H9 (cell line): ENCODE measurements at regions not wholly inside any gene's neighbourhood (a gene's known extent, or its start where the extent isn't known, plus 50 kb on each side); places are given as distances from the start of the nearest gene placed in this dataset.

Experiments used
- DNase-seq: peaks from one replicate; pipeline ENCODE4 v3.0.0-alpha.2; 2017
- H2AFZ ChIP-seq: one replicate; pipeline ENCODE4 v1.6.1; 2013; ENCODE audit warnings: mild to moderate bottlenecking, low read length, control low read depth, moderate library complexity
- H2AK5ac ChIP-seq: 2 replicates; pipeline ENCODE4 v1.6.1; 2013; ENCODE audit warnings: low read length, control low read depth, mixed read lengths; ENCODE audit not compliant: insufficient read length
- H2BK120ac ChIP-seq: one replicate; pipeline ENCODE4 v1.6.1; 2013; ENCODE audit warnings: low read depth, mild to moderate bottlenecking, low read length, control low read depth, inconsistent platforms; ENCODE audit not compliant: poor library complexity, severe bottlenecking
- H2BK12ac ChIP-seq: 2 replicates; pipeline ENCODE4 v1.6.1; 2013; ENCODE audit warnings: low read length, control low read depth, mixed read lengths, low read depth; ENCODE audit not compliant: insufficient read length
- H2BK15ac ChIP-seq: 2 replicates; pipeline ENCODE4 v1.6.1; 2013; ENCODE audit warnings: low read depth, low read length, control low read depth
- H2BK20ac ChIP-seq: one replicate; pipeline ENCODE4 v1.6.1; 2013; ENCODE audit warnings: low read depth, mild to moderate bottlenecking, low read length, control low read depth, inconsistent platforms; ENCODE audit not compliant: poor library complexity, severe bottlenecking
- H2BK5ac ChIP-seq: 2 replicates; pipeline ENCODE4 v1.6.1; 2013; ENCODE audit warnings: low read length, control low read depth, mixed read lengths; ENCODE audit not compliant: insufficient read length
- H3K14ac ChIP-seq: 2 replicates; pipeline ENCODE4 v1.6.1; 2013; ENCODE audit warnings: low read length, control low read depth; ENCODE audit not compliant: insufficient read depth
- H3K18ac ChIP-seq: 2 replicates; pipeline ENCODE4 v1.6.1; 2013; ENCODE audit warnings: low read depth, mild to moderate bottlenecking, mixed read lengths, low read length, control low read depth; ENCODE audit not compliant: insufficient read length
- H3K23ac ChIP-seq: 2 replicates; pipeline ENCODE4 v1.6.1; 2013; ENCODE audit warnings: low read length, control low read depth, mixed read lengths, low read depth; ENCODE audit not compliant: insufficient read length
- H3K23me2 ChIP-seq: 2 replicates; pipeline ENCODE4 v1.6.1; 2013; ENCODE audit warnings: low read depth, mild to moderate bottlenecking, mixed read lengths, low read length, control low read depth; ENCODE audit not compliant: insufficient read length, poor library complexity, severe bottlenecking
- H3K27ac ChIP-seq: 2 replicates; pipeline ENCODE4 v1.5.1; 2013; ENCODE audit warnings: low read length, control low read depth, mixed read lengths, low read depth; ENCODE audit not compliant: insufficient read length
- H3K27me3 ChIP-seq: 2 replicates; pipeline ENCODE4 v1.6.1; 2013; ENCODE audit warnings: low read length, control low read depth, inconsistent platforms; ENCODE audit not compliant: insufficient read depth
- H3K4ac ChIP-seq: 2 replicates; pipeline ENCODE4 v1.6.1; 2013; ENCODE audit warnings: low read depth, mild to moderate bottlenecking, control low read depth, inconsistent platforms, low read length, moderate library complexity
- H3K4me1 ChIP-seq: 2 replicates; pipeline ENCODE4 v1.6.1; 2013; ENCODE audit warnings: low read length, control low read depth, inconsistent platforms; ENCODE audit not compliant: insufficient read depth
- H3K4me2 ChIP-seq: 2 replicates; pipeline ENCODE4 v1.6.1; 2013; ENCODE audit warnings: low read length, control low read depth, mixed read lengths; ENCODE audit not compliant: insufficient read length, insufficient read depth
- H3K56ac ChIP-seq: 2 replicates; pipeline ENCODE4 v1.6.1; 2013; ENCODE audit warnings: low read depth, mild to moderate bottlenecking, mixed read lengths, low read length, control low read depth; ENCODE audit not compliant: insufficient read length
- H3K79me1 ChIP-seq: 2 replicates; pipeline ENCODE4 v1.6.1; 2013; ENCODE audit warnings: low read depth, mild to moderate bottlenecking, moderate library complexity, low read length, control low read depth, inconsistent platforms; ENCODE audit not compliant: insufficient read depth, poor library complexity, severe bottlenecking
- H3K79me2 ChIP-seq: 2 replicates; pipeline ENCODE4 v1.6.1; 2013; ENCODE audit warnings: low read length, control low read depth, inconsistent platforms; ENCODE audit not compliant: insufficient read depth
- H3K9ac ChIP-seq: 2 replicates; pipeline ENCODE4 v1.6.1; 2013; ENCODE audit warnings: low read length, control low read depth, mixed read lengths; ENCODE audit not compliant: insufficient read length; ENCODE audit errors: extremely low read depth
- H3K9me3 ChIP-seq: one replicate; pipeline ENCODE4 v1.6.1; 2013; ENCODE audit warnings: low read depth, low read length, inconsistent platforms; ENCODE audit not compliant: control insufficient read depth
- H3T11ph ChIP-seq: one replicate; pipeline ENCODE4 v1.6.1; 2013; ENCODE audit warnings: mild to moderate bottlenecking, low read length, control low read depth, inconsistent platforms
- H4K20me1 ChIP-seq: one replicate; pipeline ENCODE4 v1.6.1; 2013; ENCODE audit not compliant: control insufficient read depth, insufficient read length, insufficient read depth
- H4K5ac ChIP-seq: 2 replicates; pipeline ENCODE4 v1.6.1; 2013; ENCODE audit warnings: low read depth, mild to moderate bottlenecking, mixed read lengths, low read length, control low read depth; ENCODE audit not compliant: insufficient read length
- H4K8ac ChIP-seq: replicated peaks from 2 replicates; pipeline ENCODE4 v1.6.1; 2013; ENCODE audit warnings: low read length, control low read depth, mixed read lengths, low read depth; ENCODE audit not compliant: insufficient read length
- H4K91ac ChIP-seq: 2 replicates; pipeline ENCODE4 v1.6.1; 2013; ENCODE audit warnings: low read depth, mild to moderate bottlenecking, moderate library complexity, mixed read lengths, low read length, control low read depth; ENCODE audit not compliant: insufficient read length
- H3K27ac Mint-ChIP-seq, 3 experiments: 2 replicates in 2 of 3; 3 replicates in 1 of 3; pipeline ENCODE4 v1.8.0; 2020 to 2021; ENCODE audit warnings: mixed read lengths in 3 of 3, mild to moderate bottlenecking in 1 of 3, moderate library complexity in 1 of 3
- H3K27me3 Mint-ChIP-seq: 2 replicates; pipeline ENCODE4 v1.8.0; 2021; ENCODE audit warnings: low read depth, mild to moderate bottlenecking, moderate library complexity, mixed read lengths
- H3K36me3 Mint-ChIP-seq, 3 experiments: 2 replicates in 2 of 3; 3 replicates in 1 of 3; pipeline ENCODE4 v1.8.0; 2020 to 2021; ENCODE audit warnings: low read depth in 3 of 3, mixed read lengths in 3 of 3; ENCODE audit not compliant: insufficient read depth in 1 of 3
- H3K4me1 Mint-ChIP-seq, 2 experiments: 2 replicates each; pipeline ENCODE4 v1.8.0; 2020; ENCODE audit warnings: mixed read lengths in 2 of 2
- H3K4me3 Mint-ChIP-seq, 2 experiments: 2 replicates in 1 of 2; 3 replicates in 1 of 2; pipeline ENCODE4 v1.8.0; 2020 to 2021; ENCODE audit warnings: mild to moderate bottlenecking in 2 of 2, mixed read lengths in 2 of 2, moderate library complexity in 1 of 2
- H3K9me3 Mint-ChIP-seq, 2 experiments: 2 replicates in 1 of 2; 3 replicates in 1 of 2; pipeline ENCODE4 v1.8.0; 2020; ENCODE audit warnings: mild to moderate bottlenecking in 2 of 2, mixed read lengths in 2 of 2, moderate library complexity in 1 of 2
- WGBS: extraction: QIAGEN DNeasy Blood & Tissue Kit; methylation state at CpG from one replicate; pipeline ENCODE4 v1.1.7; 2013; ENCODE audit warnings: missing lambda C conversion rate, low lambda C conversion rate, mixed read lengths; ENCODE audit not compliant: insufficient read length; ENCODE audit errors: extremely low coverage; 5-methylcytosine and 5-hydroxymethylcytosine counted together
- TF ChIP-seq, protein P1 (sequence below): fragments of 200-600 bp; sonication (generic); conservative IDR thresholded peaks from 3 replicates; pipeline ENCODE4 v1.8.0; 2021; ENCODE audit warnings: antibody characterized with exemption, mild to moderate bottlenecking

DNA sequence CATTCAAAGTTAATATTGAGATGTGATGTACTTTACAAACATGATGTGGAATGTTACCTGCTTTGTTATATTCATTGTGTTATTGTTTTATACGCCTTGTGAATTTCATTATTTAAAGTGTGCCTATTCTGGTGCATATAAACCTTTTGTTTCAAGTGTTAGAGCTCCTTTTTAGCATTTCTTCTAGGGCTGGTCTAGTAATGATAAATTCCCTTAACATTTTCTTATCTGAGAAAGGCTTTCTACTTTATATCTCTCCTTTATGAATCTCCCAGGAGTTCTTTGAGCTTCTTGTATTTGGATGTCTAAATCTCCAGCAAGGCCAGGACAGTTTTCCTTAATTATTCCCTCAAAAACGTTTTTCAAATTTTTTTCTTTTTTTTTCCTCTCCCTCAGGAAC is 1005.6 kb downstream of the IGSF11 start:
- Histone ChIP-seq H3K56ac (no peak overlapping the region), H4K20me1 (no peaks in the 10 kb centered on the region), H3K79me1 (no peaks in the 10 kb centered on the region), H3K23me2 (no peaks in the 10 kb centered on the region), H3K18ac (no peak overlapping the region), H3K4me2 (no peak overlapping the region), H4K8ac (no peak overlapping the region), H2AFZ (no peak overlapping the region), H3K9me3 (no peaks in the 10 kb centered on the region), H3K79me2 (no peaks in the 10 kb centered on the region), H2AK5ac (no peak overlapping the region), H3K23ac (no peak overlapping the region), H3K4ac (no peak overlapping the region), H2BK5ac (no peak overlapping the region), H4K91ac (no peak overlapping the region), H2BK15ac (no peak overlapping the region), H3K27ac (no peak overlapping the region), H2BK20ac (no peak overlapping the region), H2BK120ac (no peak overlapping the region), H3K14ac (no peak overlapping the region), H4K5ac (no peak overlapping the region), H3K4me1 (no peaks in the 10 kb centered on the region), H3K9ac (no peak overlapping the region), H2BK12ac (no peak overlapping the region), H3K27me3 (no peaks in the 10 kb centered on the region), H3T11ph (no peak overlapping the region)
- no peak for DNase-seq
- no peaks in the 10 kb centered on the region for H3K27me3 Mint-ChIP-seq
- no peaks in the 10 kb centered on the region for H3K4me1 Mint-ChIP-seq
- TF ChIP-seq, protein P1, sequence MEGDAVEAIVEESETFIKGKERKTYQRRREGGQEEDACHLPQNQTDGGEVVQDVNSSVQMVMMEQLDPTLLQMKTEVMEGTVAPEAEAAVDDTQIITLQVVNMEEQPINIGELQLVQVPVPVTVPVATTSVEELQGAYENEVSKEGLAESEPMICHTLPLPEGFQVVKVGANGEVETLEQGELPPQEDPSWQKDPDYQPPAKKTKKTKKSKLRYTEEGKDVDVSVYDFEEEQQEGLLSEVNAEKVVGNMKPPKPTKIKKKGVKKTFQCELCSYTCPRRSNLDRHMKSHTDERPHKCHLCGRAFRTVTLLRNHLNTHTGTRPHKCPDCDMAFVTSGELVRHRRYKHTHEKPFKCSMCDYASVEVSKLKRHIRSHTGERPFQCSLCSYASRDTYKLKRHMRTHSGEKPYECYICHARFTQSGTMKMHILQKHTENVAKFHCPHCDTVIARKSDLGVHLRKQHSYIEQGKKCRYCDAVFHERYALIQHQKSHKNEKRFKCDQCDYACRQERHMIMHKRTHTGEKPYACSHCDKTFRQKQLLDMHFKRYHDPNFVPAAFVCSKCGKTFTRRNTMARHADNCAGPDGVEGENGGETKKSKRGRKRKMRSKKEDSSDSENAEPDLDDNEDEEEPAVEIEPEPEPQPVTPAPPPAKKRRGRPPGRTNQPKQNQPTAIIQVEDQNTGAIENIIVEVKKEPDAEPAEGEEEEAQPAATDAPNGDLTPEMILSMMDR, result no peak
- peaks cover 4 to 21% (median 15%) of the 10 kb centered on the region in 3 experiments; a peak in 5 of 7 replicates for H3K36me3 Mint-ChIP-seq
- no peak overlapping the region for H3K4me3 Mint-ChIP-seq
- peaks cover 27 to 28% of the 10 kb centered on the region in 2 experiments for H3K9me3 Mint-ChIP-seq
- H3K27ac Mint-ChIP-seq, result no peak overlapping the region
- WGBS, result no CpG with 5 or more reads among the region's 2 CpGs
